ENCODE measurements at regions not wholly inside any gene's neighbourhood (a gene's known extent, or its start where the extent isn't known, plus 50 kb on each side); places are given as distances from the start of the nearest gene placed in this dataset.

DNA sequence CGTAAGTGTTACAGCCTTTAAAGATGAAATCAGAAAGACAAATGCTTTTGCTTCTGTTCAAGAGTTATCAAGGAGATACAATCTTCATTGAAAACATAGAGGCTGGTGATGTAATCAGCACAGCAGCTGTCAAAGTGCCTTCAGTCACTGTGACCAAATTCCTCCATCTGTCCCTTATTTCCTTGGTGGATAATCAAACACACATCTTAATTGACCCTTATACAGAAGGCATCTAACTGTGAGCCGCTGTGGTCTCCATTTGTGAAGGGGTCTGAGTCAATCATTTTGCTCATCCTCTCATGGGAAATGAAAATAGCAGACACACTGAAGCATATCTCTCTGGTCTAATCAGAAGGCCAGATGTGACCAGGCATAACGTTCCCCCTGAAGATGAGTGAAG, 130.1 kb upstream of the TLR4 start:
- TF ChIP-seq EZH2 (IDR thresholded peaks at IDR 0.05; ENCODE audit: borderline replicate concordance, low read length): no peak
- TF ChIP-seq, protein P1, sequence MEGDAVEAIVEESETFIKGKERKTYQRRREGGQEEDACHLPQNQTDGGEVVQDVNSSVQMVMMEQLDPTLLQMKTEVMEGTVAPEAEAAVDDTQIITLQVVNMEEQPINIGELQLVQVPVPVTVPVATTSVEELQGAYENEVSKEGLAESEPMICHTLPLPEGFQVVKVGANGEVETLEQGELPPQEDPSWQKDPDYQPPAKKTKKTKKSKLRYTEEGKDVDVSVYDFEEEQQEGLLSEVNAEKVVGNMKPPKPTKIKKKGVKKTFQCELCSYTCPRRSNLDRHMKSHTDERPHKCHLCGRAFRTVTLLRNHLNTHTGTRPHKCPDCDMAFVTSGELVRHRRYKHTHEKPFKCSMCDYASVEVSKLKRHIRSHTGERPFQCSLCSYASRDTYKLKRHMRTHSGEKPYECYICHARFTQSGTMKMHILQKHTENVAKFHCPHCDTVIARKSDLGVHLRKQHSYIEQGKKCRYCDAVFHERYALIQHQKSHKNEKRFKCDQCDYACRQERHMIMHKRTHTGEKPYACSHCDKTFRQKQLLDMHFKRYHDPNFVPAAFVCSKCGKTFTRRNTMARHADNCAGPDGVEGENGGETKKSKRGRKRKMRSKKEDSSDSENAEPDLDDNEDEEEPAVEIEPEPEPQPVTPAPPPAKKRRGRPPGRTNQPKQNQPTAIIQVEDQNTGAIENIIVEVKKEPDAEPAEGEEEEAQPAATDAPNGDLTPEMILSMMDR (conservative IDR thresholded peaks at IDR 0.05 in 1 of 2, IDR thresholded peaks at IDR 0.05 in 1 of 2; ENCODE audit: extremely low read depth in 1 of 2, insufficient read depth in 1 of 2, low read depth in 1 of 2, low read length in 2 of 2): no peak

Measured in mammary epithelial cell (primary cell).